Heart left ventricle (tissue), 13 donors: ENCODE measurements at regions not wholly inside any gene's neighbourhood (a gene's known extent, or its start where the extent isn't known, plus 50 kb on each side); places are given as distances from the start of the nearest gene placed in this dataset.

ENCODE experiments used
- POLR2A ChIP-seq, 2 donors: fragments of 450-650 bp; IDR thresholded peaks; one replicate each; pipeline ENCODE4 v1.6.1; 2017; ENCODE audit warnings: antibody characterized with exemption in 2 of 2, mild to moderate bottlenecking in 2 of 2, moderate library complexity in 2 of 2
- TF ChIP-seq, protein P1 (sequence below), 12 donors: fragments of 200-600 bp; sonication (generic) in 4 of 12; IDR thresholded peaks; one replicate each; pipeline versions ENCODE4 v1.5.0 to v1.8.0; 2018 to 2022; ENCODE audit warnings: antibody characterized with exemption in 12 of 12, mild to moderate bottlenecking in 5 of 12
- donor health status: ischemic (EF 13 %, LVEDD 7.1; RV severe dilation, severe dysfunction).
- donor health status: DM: no; HTN: yes; CAD: no.
- donor health status: DM: no; HTN: no; CAD: no.
- donor health status: ischemic (EF 25% LVEDD 6.9; RV normal size, moderate dysfunction).
- donor health status: ischemic (EF 25% LVEDD 5.7; RV mildly dilated, moderate dysfunction).
- donor health status: ischemic (EF 35%, LVEDD 5.7; RV mildly dilated, moderate dysfunction).
- donor health status: nonischemic (EF 11% LVEDD 7.7; RV severe dilation, severe dysfunction).
- donor health status: DM: yes; HTN: yes; CAD: no.
- donor health status: PGD.
- donor health status: ischemic (EF 29% LVEDD 5.4; RV normal size, mild dysfunction).
- donor health status: nonischemic (EF 23%, LVEDD 6.1; RV moderate dilation, normal function).

GRCh38 chr2:163269374-163270021, 430.9 kb upstream of the KCNH7 start:
- no peak for TF ChIP-seq POLR2A (IDR thresholded peaks at IDR 0.05)
- TF ChIP-seq, protein P1, sequence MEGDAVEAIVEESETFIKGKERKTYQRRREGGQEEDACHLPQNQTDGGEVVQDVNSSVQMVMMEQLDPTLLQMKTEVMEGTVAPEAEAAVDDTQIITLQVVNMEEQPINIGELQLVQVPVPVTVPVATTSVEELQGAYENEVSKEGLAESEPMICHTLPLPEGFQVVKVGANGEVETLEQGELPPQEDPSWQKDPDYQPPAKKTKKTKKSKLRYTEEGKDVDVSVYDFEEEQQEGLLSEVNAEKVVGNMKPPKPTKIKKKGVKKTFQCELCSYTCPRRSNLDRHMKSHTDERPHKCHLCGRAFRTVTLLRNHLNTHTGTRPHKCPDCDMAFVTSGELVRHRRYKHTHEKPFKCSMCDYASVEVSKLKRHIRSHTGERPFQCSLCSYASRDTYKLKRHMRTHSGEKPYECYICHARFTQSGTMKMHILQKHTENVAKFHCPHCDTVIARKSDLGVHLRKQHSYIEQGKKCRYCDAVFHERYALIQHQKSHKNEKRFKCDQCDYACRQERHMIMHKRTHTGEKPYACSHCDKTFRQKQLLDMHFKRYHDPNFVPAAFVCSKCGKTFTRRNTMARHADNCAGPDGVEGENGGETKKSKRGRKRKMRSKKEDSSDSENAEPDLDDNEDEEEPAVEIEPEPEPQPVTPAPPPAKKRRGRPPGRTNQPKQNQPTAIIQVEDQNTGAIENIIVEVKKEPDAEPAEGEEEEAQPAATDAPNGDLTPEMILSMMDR (IDR thresholded peaks at IDR 0.05) = no peak
